PC-3 (cell line): ENCODE measurements at regions not wholly inside any gene's neighbourhood (a gene's known extent, or its start where the extent isn't known, plus 50 kb on each side); places are given as distances from the start of the nearest gene placed in this dataset.

Source experiments
- ATAC-seq: fragments of 200-7000 bp; cut with Tn5 transposase; 2 replicates; pipeline ENCODE4 v1.9.1; 2020; ENCODE audit warnings: mild to moderate bottlenecking, moderate library complexity
- BruUV-seq: library from RNA; stranded (reverse); fragments of 400-500 nt; replicated peaks from 2 replicates; lab custom pipeline; 2021; lab: Mats Ljungman, UMichigan
- CTCF ChIA-PET: fragments of 300-600 bp; sonication (Branson Sonifier 250); formaldehyde crosslinking; loops from one replicate; lab custom pipeline; 2022; ENCODE audit warnings: antibody characterized with exemption; lab: Charles Lee
- POLR2A ChIA-PET: fragments of 300-600 bp; sonication (Branson Sonifier 250); formaldehyde crosslinking; loops from one replicate; lab custom pipeline; 2022; ENCODE audit warnings: antibody characterized with exemption; ENCODE audit not compliant: unreplicated experiment; lab: Charles Lee
- DNase-seq: peaks from one replicate; pipeline ENCODE4 v3.0.0-alpha.2; 2015
- H2AFZ ChIP-seq: fragments of 300-600 bp; sonication (generic); 2 replicates; pipeline ENCODE4 v1.6.0; 2016; ENCODE audit warnings: antibody characterized with exemption, low read length
- H3F3A ChIP-seq: fragments of 300-600 bp; sonication (generic); one replicate; pipeline ENCODE4 v1.6.0; 2017; ENCODE audit warnings: antibody characterized with exemption, low read length, control low read depth, mild to moderate bottlenecking; ENCODE audit not compliant: unreplicated experiment
- H3K27ac ChIP-seq: fragments of 300-600 bp; sonication (generic); 2 replicates; pipeline ENCODE4 v1.5.1; 2016; ENCODE audit warnings: mild to moderate bottlenecking, low read length
- H3K27me3 ChIP-seq: fragments of 300-600 bp; sonication (generic); 2 replicates; pipeline ENCODE4 v1.6.1; 2016; ENCODE audit warnings: low read length, mixed read lengths
- H3K36me3 ChIP-seq: fragments of 300-600 bp; sonication (generic); 2 replicates; pipeline ENCODE4 v1.6.1; 2016; ENCODE audit warnings: low read depth, mixed run types, low read length, mixed read lengths
- H3K4me1 ChIP-seq: fragments of 300-600 bp; sonication (generic); 2 replicates; pipeline ENCODE4 v1.5.1; 2016; ENCODE audit warnings: low read length; ENCODE audit not compliant: insufficient read depth
- H3K4me2 ChIP-seq: fragments of 300-600 bp; sonication (generic); 2 replicates; pipeline ENCODE4 v1.6.0; 2016; ENCODE audit warnings: low read length
- H3K4me3 ChIP-seq: fragments of 300-600 bp; sonication (generic); 2 replicates; pipeline ENCODE4 v1.5.1; 2016; ENCODE audit warnings: mild to moderate bottlenecking, low read length, mixed read lengths
- H3K79me2 ChIP-seq: fragments of 300-600 bp; sonication (generic); 2 replicates; pipeline ENCODE4 v1.6.1; 2017; ENCODE audit warnings: low read length, mixed read lengths
- H3K9ac ChIP-seq: fragments of 300-600 bp; sonication (generic); 2 replicates; pipeline ENCODE4 v1.6.0; 2016; ENCODE audit warnings: mild to moderate bottlenecking, low read length
- H3K9me2 ChIP-seq: fragments of 300-600 bp; sonication (generic); replicated peaks from 2 replicates; pipeline ENCODE4 v1.6.1; 2016; ENCODE audit warnings: mixed run types, low read length, mixed read lengths
- H3K9me3 ChIP-seq: fragments of 300-600 bp; sonication (generic); 2 replicates; pipeline ENCODE4 v1.6.1; 2016; ENCODE audit warnings: low read length, mixed read lengths
- H4K20me1 ChIP-seq: fragments of 300-600 bp; sonication (generic); 2 replicates; pipeline ENCODE4 v1.6.1; 2016; ENCODE audit warnings: low read length, mixed read lengths
- EZH2 ChIP-seq: fragments of 300-600 bp; sonication (generic); IDR thresholded peaks from one replicate; pipeline ENCODE4 v1.6.1; 2017; ENCODE audit warnings: antibody characterized with exemption, mild to moderate bottlenecking, low read length; ENCODE audit not compliant: unreplicated experiment
- EZH2phosphoT487 ChIP-seq: fragments of 300-600 bp; sonication (generic); IDR thresholded peaks from 2 replicates; pipeline ENCODE4 v1.6.1; 2018; ENCODE audit warnings: mild to moderate bottlenecking, antibody characterized with exemption, low read length, borderline replicate concordance
- intact Hi-C: fragments of 100-400 bp; cut with micrococcal nuclease; formaldehyde crosslinking; loops from 2 replicates; pipeline ENCODE4 v1.9.0; 2023
- TF ChIP-seq, protein P1 (sequence below): fragments of 300-600 bp; sonication (generic); conservative IDR thresholded peaks from 2 replicates; pipeline ENCODE4 v1.5.1; 2017; ENCODE audit warnings: antibody characterized with exemption, low read depth, mild to moderate bottlenecking, low read length

DNA sequence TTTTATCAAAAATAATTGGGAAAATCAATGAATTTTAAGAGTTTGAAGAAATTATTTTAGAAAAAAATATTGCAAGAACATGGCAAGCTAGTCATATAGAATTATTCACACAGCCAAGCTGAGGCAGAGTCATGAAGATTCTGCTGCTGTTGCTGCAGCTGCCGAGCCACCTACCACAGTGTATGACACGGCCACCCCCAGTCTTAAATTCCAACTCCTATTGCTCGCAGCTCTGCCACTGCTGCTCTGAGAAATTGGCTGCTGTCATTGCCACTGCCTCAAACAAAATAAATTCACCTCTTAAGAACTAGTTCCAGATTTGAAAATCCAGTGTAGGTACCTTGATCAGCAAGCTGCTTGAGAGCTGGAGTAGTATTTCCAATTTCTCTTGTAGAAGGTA is 1318.8 kb upstream of the ACO1 start:
- CTCF ChIA-PET = no interaction called here
- DNase-seq = no peak
- no TSS peak for BruUV-seq

DNA sequence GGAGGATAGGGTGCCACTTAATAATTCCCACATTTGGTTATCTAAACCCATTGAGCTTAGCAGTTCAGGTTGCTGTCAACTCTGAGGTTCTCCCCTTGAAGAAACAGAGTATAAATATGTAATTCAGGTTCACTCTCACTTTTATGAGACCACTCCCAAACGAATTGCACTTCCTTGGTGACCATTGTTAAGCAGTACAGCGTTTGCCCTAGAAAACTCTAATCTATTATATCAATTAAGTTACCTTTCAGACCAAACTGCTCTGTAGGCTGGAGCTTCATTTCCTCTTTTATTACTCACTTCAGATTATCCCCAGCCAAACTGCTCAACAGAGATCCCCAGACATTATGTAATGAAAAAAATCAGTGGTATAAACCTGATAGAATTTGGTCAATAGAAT is 1317.0 kb upstream of the ACO1 start:
- H3K9ac ChIP-seq = no peak overlapping the region
- H3K4me2 ChIP-seq = no peak overlapping the region
- intact Hi-C loops = no loop called here
- no peak for ATAC-seq
- no peaks in the 10 kb centered on the region for H3K4me1 ChIP-seq
- no peaks in the 10 kb centered on the region for H3K36me3 ChIP-seq
- TF ChIP-seq EZH2phosphoT487 = no peak
- no peak for TF ChIP-seq EZH2
- TF ChIP-seq, protein P1, sequence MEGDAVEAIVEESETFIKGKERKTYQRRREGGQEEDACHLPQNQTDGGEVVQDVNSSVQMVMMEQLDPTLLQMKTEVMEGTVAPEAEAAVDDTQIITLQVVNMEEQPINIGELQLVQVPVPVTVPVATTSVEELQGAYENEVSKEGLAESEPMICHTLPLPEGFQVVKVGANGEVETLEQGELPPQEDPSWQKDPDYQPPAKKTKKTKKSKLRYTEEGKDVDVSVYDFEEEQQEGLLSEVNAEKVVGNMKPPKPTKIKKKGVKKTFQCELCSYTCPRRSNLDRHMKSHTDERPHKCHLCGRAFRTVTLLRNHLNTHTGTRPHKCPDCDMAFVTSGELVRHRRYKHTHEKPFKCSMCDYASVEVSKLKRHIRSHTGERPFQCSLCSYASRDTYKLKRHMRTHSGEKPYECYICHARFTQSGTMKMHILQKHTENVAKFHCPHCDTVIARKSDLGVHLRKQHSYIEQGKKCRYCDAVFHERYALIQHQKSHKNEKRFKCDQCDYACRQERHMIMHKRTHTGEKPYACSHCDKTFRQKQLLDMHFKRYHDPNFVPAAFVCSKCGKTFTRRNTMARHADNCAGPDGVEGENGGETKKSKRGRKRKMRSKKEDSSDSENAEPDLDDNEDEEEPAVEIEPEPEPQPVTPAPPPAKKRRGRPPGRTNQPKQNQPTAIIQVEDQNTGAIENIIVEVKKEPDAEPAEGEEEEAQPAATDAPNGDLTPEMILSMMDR = no peak
- H3K9me2 ChIP-seq = no peaks in the 10 kb centered on the region
- H3K27me3 ChIP-seq = no peaks in the 10 kb centered on the region
- no peak overlapping the region for H3K4me3 ChIP-seq
- H2AFZ ChIP-seq = no peak overlapping the region
- no TSS peak for BruUV-seq
- DNase-seq = no peak
- H3K9me3 ChIP-seq = no peaks in the 10 kb centered on the region
- H3F3A ChIP-seq = no peaks in the 10 kb centered on the region
- POLR2A ChIA-PET = no interaction called here
- CTCF ChIA-PET = no interaction called here
- no peaks in the 10 kb centered on the region for H3K79me2 ChIP-seq
- no peaks in the 10 kb centered on the region for H4K20me1 ChIP-seq
- no peak overlapping the region for H3K27ac ChIP-seq

More for the DNA sequence above, 1318.8 kb upstream of the ACO1 start:
- TF ChIP-seq EZH2phosphoT487 = no peak
- TF ChIP-seq EZH2 = no peak
- TF ChIP-seq, protein P1 = no peak
- H3K4me2 ChIP-seq = no peak overlapping the region
- H3K36me3 ChIP-seq = no peaks in the 10 kb centered on the region
- no peaks in the 10 kb centered on the region for H3K79me2 ChIP-seq
- no peak overlapping the region for H3K9ac ChIP-seq
- no peak overlapping the region for H3K27ac ChIP-seq
- H3K4me1 ChIP-seq = no peaks in the 10 kb centered on the region
- no peaks in the 10 kb centered on the region for H3F3A ChIP-seq
- intact Hi-C loops = no loop called here
- H4K20me1 ChIP-seq = no peaks in the 10 kb centered on the region
- no peak for ATAC-seq
- no peak overlapping the region for H3K4me3 ChIP-seq
- no peaks in the 10 kb centered on the region for H3K9me2 ChIP-seq
- H3K9me3 ChIP-seq = no peaks in the 10 kb centered on the region
- no peaks in the 10 kb centered on the region for H3K27me3 ChIP-seq
- H2AFZ ChIP-seq = no peak overlapping the region
- POLR2A ChIA-PET = no interaction called here

DNA sequence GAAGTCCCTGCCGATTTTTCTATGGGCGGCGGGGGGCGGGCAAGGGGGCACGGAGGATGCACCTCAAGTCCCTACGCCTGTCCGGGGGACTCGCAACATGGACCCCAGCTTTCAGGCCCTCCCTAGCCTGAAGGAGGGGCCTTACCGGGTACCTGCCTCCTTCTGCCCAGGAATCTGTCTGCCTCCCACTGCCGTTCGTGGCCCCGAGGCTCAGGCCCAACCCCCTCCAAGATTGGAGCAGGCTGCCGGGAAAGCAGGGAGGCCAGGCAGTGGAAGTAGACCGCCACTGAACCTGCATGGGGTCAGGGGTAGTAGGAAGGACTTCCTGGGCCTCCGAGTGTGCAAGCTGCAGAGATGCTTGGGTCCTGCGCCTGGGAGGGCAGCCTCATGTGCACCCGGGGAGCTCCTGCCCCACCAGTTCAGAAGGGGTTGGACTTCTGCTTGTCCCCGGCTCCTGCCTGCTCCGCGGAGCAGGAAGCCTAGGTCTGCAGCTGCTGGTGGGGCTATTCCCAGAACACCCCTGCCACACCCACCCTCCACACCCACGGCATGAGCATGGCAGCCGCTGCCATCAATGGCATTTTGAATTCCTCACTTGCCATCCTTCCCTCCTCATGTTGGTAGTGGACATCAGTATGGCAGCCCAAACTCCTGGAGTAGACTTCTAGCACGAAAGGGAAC is 1312.7 kb upstream of the ACO1 start:
- Histone ChIP-seq H3K27me3 (no peaks in the 10 kb centered on the region), H3K4me1 (no peaks in the 10 kb centered on the region), H4K20me1 (no peaks in the 10 kb centered on the region), H3F3A (no peaks in the 10 kb centered on the region), H3K9ac (no peak overlapping the region), H3K4me3 (no peak overlapping the region), H3K9me3 (no peaks in the 10 kb centered on the region), H3K79me2 (no peaks in the 10 kb centered on the region), H3K9me2 (no peaks in the 10 kb centered on the region), H2AFZ (no peak overlapping the region), H3K4me2 (no peak overlapping the region), H3K27ac (no peak overlapping the region), H3K36me3 (no peaks in the 10 kb centered on the region)
- TF ChIP-seq, protein P1 = no peak
- no TSS peak for BruUV-seq
- CTCF ChIA-PET = no interaction called here
- no peak for DNase-seq
- no peak for ATAC-seq
- POLR2A ChIA-PET = no interaction called here
- intact Hi-C loops = no loop called here
